ENCODE measurements at regions not wholly inside any gene's neighbourhood (a gene's known extent, or its start where the extent isn't known, plus 50 kb on each side); places are given as distances from the start of the nearest gene placed in this dataset.

- DNase-seq = no peak
Observed at GRCh38 chr4:159041054-159042034, 61.5 kb upstream of the RAPGEF2 start.

- DNase-seq = no peak
Observed at GRCh38 chr4:159042097-159042605, 60.7 kb upstream of the RAPGEF2 start.

- DNase-seq = no peak
Observed at GRCh38 chr4:159042868-159043267, 60.0 kb upstream of the RAPGEF2 start.

- no peak for DNase-seq
Observed at GRCh38 chr4:159043861-159044260, 59.0 kb upstream of the RAPGEF2 start.

GRCh38 chr4:159045321-159045720 is 57.6 kb upstream of the RAPGEF2 start:
- DNase-seq = no peak

GRCh38 chr4:159046683-159047082 is 56.2 kb upstream of the RAPGEF2 start:
- no peak for DNase-seq

GRCh38 chr4:159047478-159048165 is 55.3 kb upstream of the RAPGEF2 start:
- DNase-seq = peak in 1 of 5 experiments; percentile 93

GRCh38 chr4:159048166-159048886 is 54.6 kb upstream of the RAPGEF2 start:
- no peak for DNase-seq

GRCh38 chr4:159049780-159050375 is 53.0 kb upstream of the RAPGEF2 start:
- DNase-seq = no peak

- DNase-seq = peak in 1 of 5 experiments; percentile 72
Observed at GRCh38 chr4:159051245-159052071, 51.4 kb upstream of the RAPGEF2 start.

- DNase-seq = peak in 1 of 5 experiments; percentile 46
Observed at GRCh38 chr4:159052315-159052714, 50.6 kb upstream of the RAPGEF2 start.

All from T-helper 2 cell (primary cell).